ENCODE measurements at regions not wholly inside any gene's neighbourhood (a gene's known extent, or its start where the extent isn't known, plus 50 kb on each side); places are given as distances from the start of the nearest gene placed in this dataset.
"Not testable (repeated sequence)": the region's sequence is repeated elsewhere in the genome, so short reads cannot be mapped to it uniquely, and the experiment has no call there.

- not testable (repeated sequence) for TF ChIP-seq CTCF (conservative IDR thresholded peaks at IDR 0.05; ENCODE audit: low read length); EZH2phosphoT487 (IDR thresholded peaks at IDR 0.05; ENCODE audit: borderline replicate concordance, low read depth, low read length)
These were observed 205.4 kb downstream of the CEP170 start for GRCh38 chr1:243049716-243050115.

Data from OCI-LY7 (cell line).